Amniotic epithelial cell (primary cell): ENCODE measurements at regions not wholly inside any gene's neighbourhood (a gene's known extent, or its start where the extent isn't known, plus 50 kb on each side); places are given as distances from the start of the nearest gene placed in this dataset.
"Not testable (repeated sequence)": the region's sequence is repeated elsewhere in the genome, so short reads cannot be mapped to it uniquely, and the experiment has no call there.

Experiments used
- DNase-seq: peaks from one replicate; pipeline ENCODE4 v3.0.0-alpha.2; 2010; ENCODE audit warnings: low read depth

DNA sequence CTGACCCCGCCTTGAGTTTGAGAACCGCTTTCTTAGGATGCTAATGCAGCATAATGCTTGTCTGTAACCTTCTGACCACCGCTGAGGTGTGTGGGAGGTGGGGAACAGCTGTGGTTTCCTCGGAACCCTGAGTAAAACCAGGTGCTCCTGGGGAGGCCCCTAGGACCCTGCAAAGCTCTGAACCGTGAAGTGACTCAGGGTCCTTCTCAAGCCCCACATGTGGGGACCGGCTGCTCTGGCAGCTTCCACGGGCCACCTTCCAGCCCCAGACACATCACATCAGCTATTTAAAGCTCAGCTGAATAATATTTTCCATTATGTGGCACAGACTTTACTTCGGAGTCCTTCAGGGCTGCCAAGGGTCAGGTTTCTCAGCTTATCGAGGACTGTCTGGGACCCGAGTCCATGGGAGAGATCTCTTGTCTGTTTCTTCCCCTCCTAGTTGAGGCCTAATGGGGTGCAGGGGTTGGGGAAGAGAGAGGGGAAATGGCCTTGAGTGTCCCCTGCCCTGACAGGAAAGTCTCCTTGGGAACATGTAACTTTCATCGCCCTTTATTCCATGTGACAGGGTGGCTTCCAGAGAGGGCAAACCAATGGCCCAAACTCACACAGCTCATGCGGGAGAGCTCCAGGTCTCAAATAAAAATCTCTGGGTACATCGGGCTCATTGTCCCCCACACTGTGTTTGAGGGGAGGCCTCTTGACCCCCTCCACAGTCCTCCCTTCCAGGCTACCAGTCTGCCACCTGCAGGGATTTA is 186.1 kb upstream of the SLC24A3 start:
- no peak for DNase-seq

DNA sequence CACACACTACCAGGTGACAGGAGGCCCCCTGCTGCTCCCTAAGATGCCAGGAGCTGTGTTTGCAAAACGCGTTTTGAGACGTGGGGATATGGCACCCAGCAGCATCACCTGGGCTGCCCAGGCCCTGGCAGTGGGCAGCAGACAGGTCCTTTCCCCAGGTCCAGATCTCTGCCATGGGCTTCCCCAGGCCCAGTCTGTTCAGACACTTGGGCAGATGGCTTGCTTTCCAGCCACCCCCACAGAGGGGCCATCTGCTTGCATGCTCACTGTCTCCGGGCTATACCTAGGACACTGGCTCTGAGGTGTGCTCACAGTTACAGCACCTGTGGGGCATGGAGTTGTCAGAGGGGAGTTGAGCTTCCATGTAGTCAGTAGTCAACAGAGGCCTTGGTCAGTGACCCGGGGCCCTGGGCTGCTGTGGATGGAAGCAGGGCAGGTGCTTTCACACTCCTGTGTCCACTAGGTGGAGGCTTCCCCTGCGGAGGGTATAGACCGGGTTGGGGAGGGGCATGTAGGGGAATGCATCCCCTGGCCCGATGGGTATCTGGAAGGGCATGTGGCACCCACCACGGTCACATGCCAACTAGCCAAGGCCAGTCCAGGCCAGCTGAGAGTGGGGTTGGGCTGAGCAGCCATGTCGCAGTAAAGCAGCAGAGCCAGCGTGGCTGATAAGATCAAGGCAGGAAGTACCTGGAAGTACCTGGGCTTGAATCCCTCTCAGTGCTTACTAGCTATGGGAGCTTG is 185.4 kb upstream of the SLC24A3 start:
- no peak for DNase-seq

DNA sequence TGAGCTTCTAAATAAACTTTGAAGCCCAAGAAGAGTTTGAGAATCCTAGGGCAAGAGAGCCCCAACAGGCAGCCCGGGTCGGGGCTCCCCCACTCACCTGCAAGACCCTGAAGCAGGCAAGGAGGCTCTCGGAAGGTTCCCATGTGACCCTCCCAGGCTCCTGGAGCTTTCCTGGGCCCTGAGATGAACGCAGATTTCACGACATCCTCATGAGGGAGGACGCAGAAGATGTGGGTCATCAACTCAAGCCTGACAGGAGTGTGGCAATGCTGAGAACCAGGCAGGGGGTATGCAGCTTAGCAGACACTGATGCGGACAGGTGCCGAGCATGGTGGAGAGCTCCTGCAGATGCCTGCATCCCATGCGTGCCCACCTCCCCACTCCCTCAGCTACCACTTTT is 184.5 kb upstream of the SLC24A3 start:
- DNase-seq = no peak

DNA sequence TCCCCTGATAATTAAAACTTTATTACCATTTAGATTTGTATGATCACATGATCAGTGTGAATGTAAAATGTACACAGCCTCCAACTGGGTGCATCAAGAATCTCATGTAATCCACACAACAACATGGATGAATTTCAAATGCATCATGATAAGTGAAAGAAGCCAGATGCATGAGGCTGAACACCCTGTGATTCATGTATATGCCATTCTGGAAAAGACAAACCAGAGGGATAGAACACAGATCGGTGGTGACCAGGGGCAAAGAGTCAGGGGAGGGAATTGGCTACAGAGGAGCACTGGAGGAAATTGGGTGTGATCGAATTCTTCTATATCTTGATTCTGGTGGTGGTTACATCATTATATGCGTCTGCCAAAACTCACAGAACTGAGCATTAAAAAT is 170.7 kb upstream of the SLC24A3 start:
- no peak for DNase-seq

DNA sequence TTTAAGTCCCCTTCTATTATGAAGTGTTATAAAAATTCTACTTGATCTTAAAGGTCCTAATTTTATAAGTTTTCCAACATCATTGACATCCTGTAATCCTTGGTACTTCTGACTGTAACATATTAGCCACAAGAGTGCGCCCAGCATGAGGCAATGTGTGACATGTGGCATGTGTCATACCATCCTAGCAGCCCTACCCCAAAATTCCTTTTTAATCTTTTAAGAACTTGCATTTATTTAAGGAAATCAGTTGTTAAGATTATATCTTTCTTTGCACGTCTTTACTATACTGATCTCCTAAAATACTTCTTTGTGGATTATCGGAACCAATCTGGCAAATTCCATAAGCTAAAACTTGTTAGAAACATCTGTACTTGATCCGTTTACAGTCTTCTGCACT is 167.1 kb upstream of the SLC24A3 start:
- no peak for DNase-seq

DNA sequence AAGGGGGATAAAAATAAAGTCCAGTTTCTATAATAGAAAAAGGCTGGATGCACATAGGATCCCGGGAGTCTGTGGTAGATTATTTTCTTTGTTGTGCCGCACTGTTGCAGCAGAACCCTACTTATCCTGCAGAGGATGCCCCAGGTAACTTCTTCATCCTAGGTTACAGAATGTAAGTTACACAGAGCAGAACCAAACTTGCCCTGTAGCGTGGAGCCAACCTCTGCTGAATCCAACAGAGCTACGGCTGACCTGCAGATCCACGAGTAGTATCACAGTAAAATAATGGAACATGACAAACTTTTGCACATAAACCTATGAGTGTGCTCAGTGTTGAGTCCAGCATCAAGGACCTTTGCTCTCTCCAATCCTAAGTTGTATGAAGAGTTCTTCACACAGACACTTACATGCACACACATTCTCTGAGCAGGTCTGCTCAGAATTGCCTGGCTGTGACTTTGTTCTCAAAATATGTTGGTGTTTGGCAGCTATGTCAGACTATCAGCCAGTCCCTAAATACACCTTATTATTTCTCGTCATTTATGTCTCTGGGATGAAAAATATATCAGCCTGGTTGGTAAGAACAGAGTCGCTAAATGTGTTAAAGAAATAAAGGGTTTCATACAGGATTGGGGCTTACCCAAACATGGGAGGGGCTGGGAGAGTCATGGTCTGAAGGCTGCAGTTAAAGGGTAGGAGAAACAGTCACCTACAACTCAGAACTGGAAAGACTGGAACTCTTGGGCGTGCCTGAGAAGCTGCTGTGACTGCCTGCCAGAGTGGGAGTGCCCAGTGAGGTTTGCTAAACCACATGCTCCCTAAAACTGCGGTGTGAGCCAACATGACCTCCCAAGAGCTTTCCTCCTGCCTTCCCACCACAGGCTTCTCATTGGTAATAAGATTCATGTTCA is 165.1 kb upstream of the SLC24A3 start:
- DNase-seq = no peak

DNA sequence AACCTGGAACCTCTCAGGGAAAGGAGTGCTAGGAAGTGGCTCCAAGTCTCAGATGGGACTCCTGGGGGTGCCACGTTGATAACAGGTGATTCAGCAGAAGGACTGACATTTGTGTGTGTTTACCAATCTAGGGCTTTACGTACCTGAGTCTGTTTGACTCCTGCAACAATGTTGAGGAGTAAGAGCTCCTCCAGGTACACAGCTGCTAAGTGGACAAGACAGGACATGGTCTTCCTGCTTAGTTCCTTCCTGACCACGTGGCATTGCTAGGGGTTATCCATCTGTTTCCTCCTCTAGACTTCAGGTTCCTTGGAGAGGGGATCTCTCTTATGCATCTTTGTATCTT is 164.5 kb upstream of the SLC24A3 start:
- no peak for DNase-seq

DNA sequence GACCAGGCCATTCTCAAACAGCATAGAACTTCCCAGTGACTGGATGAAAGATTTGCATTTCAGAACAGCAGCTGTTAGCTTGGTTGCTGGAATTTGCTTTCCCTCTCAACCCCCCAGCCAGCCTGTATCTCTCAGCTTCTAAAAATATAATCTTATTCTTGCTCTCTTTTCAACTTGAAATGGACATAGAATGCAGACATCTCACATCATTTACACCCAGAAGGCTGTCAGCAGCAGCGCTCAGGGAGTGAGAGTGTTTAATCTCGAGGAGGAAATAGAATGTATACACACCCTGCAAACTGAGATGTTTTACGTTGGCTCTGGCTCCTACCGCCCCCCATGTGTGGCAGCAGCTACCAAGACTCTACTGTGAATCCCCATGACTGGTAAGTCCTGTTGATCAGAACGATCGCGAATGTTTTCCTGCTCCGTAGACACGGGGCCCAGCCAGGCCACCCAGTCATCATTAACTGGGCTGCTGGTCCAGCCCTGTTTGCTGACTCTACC is 163.4 kb upstream of the SLC24A3 start:
- no peak for DNase-seq

DNA sequence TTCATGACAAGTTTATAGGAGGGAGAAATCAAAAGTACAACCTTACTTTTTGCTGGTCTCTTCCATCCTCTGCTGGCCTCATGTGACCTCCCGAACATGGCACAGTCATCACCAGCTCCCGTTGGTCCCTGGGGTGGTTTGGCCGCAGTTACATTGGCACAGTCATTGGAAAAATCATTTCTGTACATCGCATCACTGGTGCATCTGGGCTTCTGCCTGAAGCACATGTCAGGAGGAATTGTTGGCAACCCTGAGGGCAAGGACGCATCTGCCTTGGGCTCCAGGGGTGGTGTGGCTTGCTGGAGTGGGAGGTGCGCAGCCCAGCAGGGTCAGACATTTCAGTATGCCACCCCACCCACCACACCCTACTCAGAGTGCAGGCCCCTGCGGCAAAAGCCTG is 162.9 kb upstream of the SLC24A3 start:
- no peak for DNase-seq

DNA sequence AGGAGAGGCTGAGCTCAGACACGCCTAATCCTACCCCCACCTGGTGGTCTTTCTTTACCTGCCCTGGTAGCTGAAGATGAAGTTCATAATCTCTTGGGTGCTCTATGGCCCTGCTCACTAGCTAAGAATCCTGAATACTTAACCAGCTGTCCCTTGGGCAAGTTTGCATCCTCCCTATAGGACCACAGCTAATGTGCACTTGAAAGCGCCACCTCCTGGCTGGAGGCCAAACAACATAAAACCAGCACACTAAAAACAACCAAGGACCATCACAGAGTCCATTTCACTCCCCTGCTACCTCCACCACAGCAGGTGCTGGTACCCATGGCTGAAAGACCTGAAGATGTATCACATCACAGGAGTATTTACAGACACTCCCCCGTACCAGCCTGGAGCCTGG is 155.5 kb upstream of the SLC24A3 start:
- DNase-seq = no peak

DNA sequence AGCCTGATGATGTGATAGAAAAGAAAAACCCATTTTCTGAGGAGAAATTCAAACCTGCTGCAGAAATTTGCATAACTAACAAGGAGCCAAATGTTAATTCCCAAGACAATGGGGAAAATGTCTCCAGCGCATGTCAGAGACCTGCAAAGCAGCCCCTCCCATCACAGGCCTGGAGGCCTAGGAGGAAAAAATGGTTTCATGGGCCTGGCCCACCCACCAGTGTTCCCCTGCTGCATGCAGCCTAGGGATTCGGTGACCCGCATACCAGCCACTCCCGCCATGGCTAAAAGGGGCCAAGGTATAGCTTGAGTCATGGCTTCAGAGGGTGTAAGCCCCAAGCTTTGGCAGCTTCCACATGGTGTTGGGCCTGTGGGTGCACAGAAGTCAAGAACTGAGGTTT is 147.7 kb upstream of the SLC24A3 start:
- not testable (repeated sequence) for DNase-seq

DNA sequence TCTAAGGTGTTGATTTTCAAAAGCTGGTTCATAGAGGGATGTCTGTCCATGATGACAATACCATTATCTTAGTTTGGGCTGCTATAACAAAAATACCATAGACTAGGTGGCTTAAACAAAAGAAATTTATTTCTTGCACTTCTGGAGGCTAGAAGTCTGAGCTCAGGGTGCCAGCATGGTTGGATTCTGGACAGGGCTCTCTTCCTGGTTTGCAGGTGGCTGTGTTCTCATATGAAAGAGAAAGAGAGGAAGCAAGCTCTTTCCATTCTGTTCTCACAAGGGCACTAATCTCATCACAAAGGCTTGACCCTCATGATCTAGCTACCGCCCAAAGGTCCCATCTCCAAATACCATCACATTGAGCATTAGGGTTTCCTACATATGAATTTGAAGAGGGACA is 144.5 kb upstream of the SLC24A3 start:
- no peak for DNase-seq

DNA sequence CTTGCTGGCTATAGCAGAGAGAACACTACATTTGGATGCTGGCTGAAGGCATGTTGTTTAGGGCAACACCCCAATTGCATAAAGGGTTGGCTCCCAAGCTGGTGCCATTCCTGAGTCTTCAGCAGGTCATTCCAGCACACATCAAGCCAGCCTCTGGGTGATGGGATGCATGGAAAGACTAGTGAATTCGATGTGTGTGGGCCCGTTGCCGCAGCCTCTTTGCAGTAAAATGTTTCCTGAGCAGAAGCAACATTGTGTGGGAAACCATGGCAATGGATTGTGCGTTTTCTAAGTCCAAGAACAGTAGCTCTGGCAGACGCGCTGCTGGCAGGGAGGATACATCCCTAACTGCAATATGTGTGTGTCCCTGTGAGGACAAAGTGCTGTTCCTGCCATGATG is 142.4 kb upstream of the SLC24A3 start:
- DNase-seq = no peak

DNA sequence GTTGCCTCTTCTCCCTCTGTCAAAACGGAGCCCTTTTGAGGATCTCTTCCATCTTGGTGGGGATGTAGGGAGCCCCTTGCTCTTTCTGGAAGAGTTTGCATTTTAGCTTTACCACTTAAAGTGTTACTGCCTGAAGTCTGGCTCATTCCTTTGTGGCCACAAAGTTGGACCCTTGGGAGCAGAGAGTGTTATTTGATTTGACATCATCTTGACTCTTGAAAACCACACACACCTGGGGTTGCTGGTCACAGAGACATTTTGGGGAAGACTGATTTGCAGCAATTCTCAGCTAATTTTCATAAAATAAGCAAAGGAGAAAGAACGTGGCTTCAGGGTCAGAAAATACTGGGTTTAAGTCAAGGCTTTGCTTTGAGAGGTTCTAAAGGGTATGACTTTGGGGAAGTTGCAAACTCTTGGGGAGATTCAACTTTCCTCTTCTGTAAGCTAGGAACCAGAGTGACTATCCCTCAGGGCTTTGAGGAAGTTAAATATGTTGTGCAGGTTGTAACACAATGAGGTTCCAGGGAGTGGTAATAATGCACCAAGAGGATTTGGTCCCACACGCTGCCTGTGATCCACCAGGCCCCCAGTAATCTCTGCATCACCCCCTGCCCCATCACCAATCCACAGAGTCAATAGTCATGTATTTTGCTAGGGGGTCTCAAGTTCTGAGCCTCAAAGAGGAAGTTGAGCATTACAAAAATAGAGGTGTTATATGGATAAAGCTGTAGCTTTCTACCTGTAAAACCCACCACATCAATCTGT is 141.6 kb upstream of the SLC24A3 start:
- no peak for DNase-seq

DNA sequence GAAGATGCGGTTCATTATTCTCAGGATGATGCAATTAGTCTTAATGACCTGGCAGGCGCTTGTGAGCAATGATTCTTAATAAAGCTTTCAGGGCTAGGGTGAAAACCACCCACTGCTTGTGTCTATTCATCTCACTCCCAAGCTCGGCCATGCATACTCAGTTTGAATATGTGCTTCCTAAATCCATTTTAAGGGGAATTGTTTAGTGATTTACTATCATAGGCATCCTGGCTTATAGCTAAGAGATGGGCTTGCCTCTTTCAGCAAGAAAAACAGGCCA is 141.1 kb upstream of the SLC24A3 start:
- DNase-seq = no peak

DNA sequence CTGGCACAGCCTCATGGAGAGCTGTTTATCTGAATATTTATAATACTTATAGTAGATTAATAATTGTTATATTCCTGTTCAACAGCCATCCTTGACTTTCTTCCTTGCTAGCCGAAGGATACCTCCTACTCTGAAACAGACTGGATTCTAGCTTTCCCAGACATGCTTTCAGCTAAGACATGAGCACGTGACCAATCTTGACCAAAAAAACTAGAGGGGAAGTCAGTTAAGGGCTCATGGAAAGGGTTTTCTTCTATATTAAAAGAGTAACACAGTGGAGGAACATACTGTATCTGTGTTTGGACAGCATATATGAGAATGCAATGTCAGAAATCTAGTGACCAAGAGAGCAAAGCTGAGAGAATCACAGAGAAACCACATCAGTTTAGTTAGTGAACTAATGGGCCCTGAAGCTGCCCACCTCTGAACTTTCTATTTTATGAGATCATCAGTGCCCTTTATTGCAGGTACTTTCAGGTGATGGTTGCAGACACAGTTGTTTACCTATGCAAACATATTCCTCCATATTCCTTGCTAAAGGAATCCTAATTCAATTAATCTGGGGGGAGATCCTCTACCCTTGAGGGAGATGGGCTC is 140.4 kb upstream of the SLC24A3 start:
- no peak for DNase-seq

DNA sequence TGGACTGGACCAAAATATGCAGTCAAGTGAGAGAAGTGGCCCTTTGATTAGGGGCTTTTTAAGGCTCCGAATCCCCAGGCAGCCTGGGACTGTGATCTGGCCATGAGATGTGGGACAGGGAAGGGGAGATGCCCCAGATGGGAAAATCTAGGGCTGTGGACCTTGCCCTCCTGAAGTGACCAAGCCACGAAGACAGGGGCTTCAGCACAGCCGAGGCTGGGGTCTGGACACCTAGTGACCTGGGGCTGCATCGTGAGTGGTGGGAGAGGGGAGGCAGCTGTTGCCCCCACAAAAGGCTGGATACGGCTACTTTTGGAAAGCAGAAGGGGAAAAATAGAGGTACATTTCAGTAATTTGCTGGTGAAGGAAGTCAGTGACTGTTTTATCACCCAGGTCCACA is 139.5 kb upstream of the SLC24A3 start:
- DNase-seq = no peak

DNA sequence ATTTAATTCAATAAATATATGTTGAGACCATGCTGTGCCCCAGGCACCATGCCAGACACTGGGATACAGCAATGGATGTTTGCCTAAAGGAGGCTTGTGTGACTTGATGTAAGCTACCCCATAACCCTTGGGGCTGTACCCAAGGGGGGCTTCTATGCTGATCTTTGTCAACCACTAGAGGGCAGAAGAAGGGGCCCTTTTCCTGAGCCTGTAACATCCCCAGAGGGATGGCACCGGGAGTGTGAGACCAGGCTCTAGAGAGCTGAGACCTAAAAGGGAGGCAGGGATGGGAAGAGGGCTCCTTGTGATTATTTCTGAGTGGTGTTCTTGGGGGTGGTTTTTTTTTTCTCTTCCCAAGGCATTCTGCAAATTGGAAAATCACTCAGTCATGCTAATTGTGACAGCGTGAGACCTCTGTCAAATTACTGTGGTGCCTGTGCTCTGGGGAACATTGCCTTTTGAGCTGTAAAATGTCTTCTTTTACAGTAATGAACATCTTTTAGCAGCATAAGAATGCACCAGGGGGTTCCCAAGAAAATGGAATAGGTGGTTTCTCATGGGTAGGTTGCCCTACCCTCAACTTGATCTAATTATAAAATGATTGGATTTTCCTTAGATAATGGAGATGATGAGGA is 138.7 kb upstream of the SLC24A3 start:
- no peak for DNase-seq

DNA sequence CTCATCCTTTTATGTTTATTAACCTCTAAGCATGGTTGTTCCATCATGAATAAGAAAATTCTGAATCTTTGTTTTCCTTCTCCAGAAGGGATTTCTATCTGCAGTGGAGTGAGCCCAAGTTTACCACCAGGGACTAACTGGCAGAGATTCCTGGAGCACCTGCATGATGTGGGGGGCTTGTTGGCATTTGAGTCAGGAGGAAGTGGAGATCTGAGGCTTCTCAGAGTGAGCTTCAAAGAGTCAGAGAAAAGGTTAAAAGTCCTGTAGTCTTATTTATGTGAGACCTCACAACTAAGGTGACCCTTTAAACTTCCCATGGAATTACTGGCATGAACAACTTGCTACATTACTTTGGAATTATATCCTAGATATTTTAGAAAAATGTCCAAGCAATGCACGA is 138.1 kb upstream of the SLC24A3 start:
- no peak for DNase-seq

DNA sequence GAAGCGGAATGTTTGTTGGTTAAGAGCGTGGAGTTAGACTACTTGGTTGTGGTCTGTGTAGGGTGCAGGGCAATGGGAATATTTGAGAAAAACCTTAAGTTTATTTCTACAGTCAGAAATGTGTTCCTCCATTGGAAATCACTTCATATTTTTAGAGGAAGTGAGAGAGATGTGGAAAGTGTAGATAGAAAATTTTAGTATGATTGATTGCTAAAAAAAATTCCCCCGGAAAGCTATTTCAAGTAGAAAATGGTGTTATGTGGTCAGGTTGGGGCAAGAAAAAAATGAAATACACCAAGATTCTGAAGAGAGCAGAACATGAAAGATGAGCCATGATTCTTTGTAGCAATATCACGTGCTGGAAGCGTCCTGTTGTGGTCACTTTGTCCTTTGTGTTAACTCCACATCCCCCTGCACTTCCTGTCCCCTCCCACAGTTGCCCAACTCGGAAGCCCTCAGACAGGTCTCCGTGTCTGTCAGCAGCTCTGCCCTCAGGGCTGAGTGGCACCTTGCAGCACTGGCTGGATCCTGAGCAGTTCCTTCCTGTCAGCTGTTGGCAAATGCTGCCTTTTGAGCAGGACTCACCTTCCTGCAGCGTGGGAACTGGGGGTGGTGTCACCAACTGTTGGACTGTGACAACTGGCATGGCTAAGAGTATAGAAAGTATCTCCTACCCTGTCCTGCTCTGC is 137.5 kb upstream of the SLC24A3 start:
- DNase-seq = no peak
